ENCODE measurements at regions not wholly inside any gene's neighbourhood (a gene's known extent, or its start where the extent isn't known, plus 50 kb on each side); places are given as distances from the start of the nearest gene placed in this dataset.

GRCh38 chr3:87041191-87041590 is 50.2 kb upstream of the VGLL3 start:
- DNase-seq: peak; percentile 53
